ENCODE measurements at regions not wholly inside any gene's neighbourhood (a gene's known extent, or its start where the extent isn't known, plus 50 kb on each side); places are given as distances from the start of the nearest gene placed in this dataset.
"Not testable (repeated sequence)": the region's sequence is repeated elsewhere in the genome, so short reads cannot be mapped to it uniquely, and the experiment has no call there.

- H3K4me3 ChIP-seq; H3K4me1 ChIP-seq; H3K36me3 ChIP-seq; H3K27me3 ChIP-seq; H3K27ac ChIP-seq; intact Hi-C loops (cut with DNase I); H3K9me3 ChIP-seq: not testable (repeated sequence)
- 78 to 90% methylated on average over 3 to 4 of the region's 7 CpGs for WGBS, 2 donors
- DNase-seq: peak; percentile 14
These were observed 4396.8 kb upstream of the OR11H1 start for GRCh38 chr22:11131178-11131577.

Data from sigmoid colon (tissue), 6 donors.